SIG-M5 treated with dmso at 0.1 percent for 504 hours (cell line): ENCODE measurements at regions not wholly inside any gene's neighbourhood (a gene's known extent, or its start where the extent isn't known, plus 50 kb on each side); places are given as distances from the start of the nearest gene placed in this dataset.

Experiments
- DNase-seq: peaks from one replicate; lab custom pipeline; 2025; ENCODE audit not compliant: unreplicated experiment; lab: John Stamatoyannopoulos, UW

DNA sequence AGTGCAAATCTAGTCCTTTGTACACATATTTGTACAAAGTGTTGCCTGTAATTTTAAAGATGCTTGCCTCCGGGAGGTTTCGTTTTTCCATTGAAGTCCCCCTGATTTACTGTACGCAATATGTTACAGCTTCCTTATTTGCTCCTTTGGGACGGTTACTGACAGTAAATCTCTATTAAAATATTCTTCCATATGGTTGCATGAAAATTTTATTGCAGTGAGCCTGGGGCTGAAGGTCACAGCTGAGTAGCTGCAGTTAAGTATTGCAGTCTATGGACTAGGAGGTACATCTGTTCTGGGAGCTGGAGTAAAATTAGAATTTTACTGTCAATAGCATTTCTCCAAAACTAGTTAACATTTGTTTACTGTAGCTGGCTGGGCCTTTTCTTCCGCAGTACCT, 119.2 kb downstream of the ETAA1 start:
- DNase-seq = no peak

- DNase-seq = no peak
These were observed 119.9 kb downstream of the ETAA1 start for GRCh38 chr2:67516899-67517530.

DNA sequence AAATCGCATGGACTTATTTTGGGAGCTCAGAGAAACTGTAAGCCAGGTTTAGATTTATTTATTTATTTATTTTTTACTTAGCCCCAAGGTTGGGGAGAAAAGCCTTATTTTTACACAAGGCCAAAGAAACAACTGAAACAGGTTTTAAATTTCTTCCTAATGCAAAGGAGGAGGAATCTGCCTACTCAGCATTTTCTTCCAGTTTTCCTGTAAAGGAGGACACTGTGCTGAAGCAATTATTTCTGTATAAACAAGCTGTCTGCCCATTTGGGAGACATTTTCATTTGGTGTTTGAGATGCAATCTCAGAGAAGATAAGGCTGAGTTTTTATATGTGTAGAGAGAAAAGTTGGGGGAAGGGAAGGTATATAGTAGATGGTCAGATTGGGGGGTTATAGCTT, 125.0 kb downstream of the ETAA1 start:
- DNase-seq = no peak

DNA sequence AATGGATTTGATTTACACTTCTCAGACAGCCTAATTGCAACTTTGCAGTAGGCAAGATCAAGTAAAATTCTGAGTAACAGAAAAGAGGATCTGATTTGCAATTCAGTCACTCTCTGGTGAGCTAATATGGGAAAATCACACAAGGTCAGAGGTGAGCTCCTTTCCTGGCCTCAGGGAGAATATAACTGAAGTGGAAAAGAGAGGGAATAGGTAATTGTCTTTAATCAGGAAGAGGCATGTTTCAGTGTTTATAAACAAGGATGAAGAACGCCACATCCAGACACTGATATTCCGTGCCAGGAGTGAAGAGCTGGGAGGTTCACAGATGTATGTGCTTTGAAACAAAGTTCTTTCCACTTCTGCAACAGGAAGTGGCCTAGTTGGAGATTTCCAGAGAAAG, 127.1 kb downstream of the ETAA1 start:
- no peak for DNase-seq

GRCh38 chr2:67524777-67525176, 127.6 kb downstream of the ETAA1 start:
- DNase-seq = no peak

DNA sequence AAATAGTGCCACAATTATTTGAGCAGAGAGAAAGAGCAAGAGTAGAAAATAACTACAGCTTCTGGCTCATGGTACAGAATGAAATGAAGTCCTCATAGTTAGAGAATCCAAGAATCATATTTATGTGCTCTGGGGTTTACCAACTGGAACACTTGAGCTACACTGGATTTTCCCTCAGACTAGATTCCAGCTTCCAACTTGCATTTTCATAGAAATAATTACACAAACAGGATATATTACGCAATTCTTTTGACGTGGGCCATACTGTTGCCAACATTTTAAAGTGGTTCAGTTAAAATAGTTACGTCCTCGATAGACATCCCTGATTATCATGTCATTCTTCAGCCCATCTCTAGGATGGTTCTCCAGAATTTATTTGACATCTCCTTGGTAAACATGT, 129.2 kb downstream of the ETAA1 start:
- no peak for DNase-seq

DNA sequence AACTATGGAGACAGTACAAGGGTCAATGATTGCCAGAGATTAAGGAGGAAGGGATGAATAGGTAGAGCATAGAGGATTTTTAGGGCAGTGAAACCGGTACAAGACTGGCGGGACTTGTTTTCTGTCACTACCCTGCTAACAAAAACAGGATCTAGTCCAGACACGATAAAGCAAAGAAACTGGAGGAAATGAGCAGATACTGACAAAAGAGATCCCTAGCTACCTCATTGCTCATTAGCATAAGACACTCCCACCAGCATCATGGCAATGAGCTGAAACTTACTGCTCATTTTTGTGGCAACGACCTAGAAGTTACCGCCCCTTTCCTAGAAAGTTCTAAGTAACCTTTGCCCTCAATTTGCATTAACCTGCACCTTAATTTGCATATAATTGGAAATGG, 131.2 kb downstream of the ETAA1 start:
- DNase-seq = no peak

- no peak for DNase-seq
These were observed 135.3 kb downstream of the ETAA1 start for GRCh38 chr2:67532387-67532786.

DNA sequence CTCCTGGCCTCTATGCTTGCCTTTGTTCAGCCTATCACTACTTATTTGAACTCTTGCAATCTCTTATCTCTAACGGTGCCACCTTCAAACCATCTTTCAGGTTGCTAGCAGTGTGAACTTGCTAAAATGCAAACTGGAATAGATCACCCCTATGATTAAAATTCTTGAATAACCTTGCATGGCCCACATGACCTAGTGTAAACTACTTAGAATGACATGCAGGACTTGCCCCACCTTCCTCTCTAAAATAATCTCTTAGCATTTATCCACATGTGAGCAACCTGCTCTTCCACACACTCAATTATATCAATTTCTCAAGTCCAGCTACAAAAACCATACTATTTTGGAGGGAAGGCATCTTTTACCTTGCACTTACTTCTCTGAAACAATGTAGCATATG, 137.6 kb downstream of the ETAA1 start:
- no peak for DNase-seq

DNA sequence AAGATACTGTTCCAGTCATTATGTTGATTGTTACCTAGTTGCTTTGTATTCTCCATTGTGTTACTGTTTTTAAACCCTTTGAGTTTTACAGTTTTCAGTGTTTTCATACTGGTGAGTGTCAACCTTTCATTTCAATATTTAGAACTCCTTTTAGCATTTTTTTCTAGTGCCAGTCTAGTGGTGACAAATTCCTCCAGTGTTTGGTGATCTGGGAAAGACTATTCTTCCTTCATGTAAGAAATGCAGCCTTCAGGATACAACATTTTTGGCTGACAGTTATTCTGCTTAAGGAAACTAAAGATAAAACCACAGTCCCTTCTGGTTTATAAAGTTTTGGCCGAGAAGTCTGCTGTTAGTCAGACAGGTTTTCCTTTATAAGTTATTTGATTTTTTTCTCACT, 143.8 kb downstream of the ETAA1 start:
- DNase-seq = no peak

DNA sequence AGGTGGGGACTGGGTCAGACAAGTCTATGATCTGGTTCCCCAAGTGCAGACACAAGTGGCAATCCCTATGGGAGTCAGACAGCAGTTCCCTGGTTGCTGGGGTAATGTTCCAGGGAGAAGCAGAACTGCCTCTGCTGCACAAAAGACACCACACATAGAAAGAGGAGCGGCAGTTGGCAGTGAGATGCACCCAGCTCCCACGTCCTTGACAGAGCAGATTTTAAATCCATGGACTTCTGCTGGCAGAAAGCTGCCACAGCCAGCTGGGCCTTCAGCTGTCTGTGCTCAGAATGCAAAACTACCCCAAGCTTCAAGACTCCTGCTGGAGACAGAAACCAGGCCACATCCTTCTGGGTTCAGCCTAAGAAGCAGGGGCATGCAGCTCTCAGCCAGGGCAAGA, 147.2 kb downstream of the ETAA1 start:
- no peak for DNase-seq

DNA sequence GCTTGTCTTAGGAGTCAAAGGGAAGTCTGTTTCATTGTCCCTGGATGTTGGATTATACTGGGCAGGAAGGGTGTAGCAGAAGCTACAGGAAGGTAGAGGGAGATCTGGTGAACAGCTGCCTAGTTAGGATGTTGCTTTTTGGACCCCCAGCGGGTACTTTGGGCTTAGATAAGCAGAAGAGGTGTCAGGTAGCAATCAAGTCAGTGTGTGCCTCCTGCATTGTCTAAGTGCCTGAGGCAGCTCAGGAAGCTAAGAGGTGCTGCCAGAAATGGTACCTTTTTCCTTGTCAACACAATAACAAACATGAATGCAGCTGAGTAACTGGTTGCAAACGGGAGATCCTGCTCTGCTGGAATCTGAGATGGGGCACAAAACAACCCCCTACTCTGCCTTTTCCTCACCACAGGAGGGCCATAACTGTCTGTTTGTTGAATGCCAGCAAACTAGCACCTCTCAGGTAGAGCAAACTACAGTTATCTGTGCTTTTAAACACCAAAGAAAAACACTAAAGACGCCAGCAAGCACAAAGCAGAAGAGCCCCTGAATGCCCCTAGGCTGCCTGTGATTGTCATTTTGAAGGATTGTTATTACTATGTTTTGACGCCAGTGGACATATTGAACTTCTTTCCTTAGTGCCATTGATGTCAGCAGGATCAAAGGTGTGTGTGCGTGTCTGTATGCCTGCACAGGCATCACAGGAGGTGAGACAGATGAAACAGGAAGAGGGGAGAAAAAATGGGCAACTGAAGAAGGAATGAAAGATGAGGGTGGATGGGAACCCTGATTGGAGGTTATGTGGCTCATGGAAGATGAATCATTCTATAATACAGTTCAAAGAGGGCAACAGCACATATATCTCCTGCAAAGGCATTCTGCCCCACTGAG, 151.4 kb downstream of the ETAA1 start:
- DNase-seq = no peak

GRCh38 chr2:67559156-67559555, 162.0 kb downstream of the ETAA1 start:
- DNase-seq = no peak

- DNase-seq = no peak
These were observed 163.8 kb downstream of the ETAA1 start for GRCh38 chr2:67560771-67561456.

- no peak for DNase-seq
These were observed 164.4 kb downstream of the ETAA1 start for GRCh38 chr2:67561457-67561965.

DNA sequence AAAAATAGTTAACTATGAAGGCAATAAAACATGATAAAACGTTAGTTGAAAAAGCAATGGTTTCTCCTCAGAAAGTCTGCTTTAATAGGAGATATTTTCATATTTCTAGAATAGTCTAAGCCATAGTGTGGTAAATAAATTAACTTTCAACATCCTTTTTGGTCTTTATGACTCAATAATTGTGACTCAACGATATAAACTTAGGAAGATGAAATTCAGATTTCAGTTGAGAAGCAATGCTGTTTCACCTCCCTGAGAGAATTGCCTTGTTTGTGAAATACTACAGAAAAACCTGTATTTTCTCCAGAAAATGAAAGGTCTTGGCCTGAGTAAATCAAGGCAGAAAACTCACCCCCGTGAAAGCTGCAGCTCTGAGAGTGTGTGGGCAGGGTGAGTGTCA, 166.9 kb downstream of the ETAA1 start:
- no peak for DNase-seq

GRCh38 chr2:67564626-67565025, 167.5 kb downstream of the ETAA1 start:
- no peak for DNase-seq

DNA sequence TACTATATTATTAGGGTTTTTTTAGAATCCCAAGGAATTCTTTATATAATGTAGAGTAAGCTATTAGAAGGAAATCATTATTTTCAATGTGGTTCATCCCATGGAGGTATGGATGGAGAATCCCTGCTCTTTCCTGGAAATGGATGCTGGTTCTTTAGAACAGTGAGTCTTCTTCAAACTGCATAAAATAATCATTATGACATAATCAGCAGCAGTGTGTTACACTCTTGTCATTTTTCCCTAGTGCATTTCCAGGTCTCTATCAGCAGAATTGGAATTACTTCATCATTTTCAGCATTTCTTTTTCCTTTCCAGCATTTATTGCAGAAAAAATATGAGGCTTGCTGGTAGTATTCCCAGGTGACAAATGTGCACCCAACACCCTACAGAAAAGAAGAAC, 168.1 kb downstream of the ETAA1 start:
- no peak for DNase-seq

GRCh38 chr2:67565761-67566160, 168.6 kb downstream of the ETAA1 start:
- DNase-seq = no peak

DNA sequence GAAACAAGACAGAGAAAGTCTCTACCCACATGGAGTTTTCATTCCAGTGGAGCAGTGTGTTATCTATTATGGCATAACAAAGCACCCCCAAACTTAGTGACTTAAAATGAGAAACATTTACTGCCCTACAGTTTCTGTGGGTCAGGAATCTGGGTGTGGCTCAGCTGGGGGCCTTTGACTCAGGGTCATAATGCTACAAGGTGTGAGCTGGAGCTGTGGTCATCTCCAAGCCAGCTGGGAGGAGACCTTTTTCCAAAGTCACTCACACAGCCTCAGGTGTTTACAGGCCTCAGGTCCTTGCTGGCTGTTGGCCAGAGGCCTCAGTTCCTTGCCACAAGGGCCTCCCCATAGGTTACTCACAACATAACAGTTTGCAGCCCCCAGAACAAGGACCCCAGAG, 169.2 kb downstream of the ETAA1 start:
- no peak for DNase-seq

DNA sequence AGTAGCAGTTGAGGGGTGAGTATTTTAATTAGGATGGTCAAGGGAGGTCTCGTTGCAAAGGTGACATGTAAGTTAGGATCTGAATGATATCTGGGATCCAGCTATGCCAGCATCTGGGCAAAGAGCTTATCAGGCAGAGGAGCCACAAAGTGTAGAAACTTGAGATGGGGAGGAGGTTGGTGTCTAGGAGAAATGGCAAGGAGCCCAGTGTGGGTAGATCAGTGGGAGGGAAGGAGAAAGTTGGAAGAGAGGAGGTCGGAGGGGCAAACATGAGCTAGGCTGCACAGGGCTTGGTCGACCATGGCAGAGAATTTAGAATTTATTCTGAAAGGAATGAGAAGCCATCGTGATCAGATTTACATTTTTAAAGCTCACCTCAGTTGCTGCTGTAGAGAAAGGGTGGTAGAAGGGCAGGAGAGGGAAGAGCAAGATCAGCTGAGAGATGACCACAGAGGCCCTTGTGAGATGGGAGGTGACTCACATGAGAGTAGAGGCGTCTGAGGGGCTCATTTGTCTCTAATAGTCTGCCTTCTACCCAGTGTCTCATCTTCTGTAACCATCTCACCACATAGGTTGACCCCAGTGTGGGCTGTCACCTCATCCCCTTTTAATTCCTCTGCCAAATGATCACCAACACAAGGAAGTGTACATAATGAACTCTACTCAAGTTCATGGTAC, 170.0 kb downstream of the ETAA1 start:
- no peak for DNase-seq
